ENCODE measurements at regions not wholly inside any gene's neighbourhood (a gene's known extent, or its start where the extent isn't known, plus 50 kb on each side); places are given as distances from the start of the nearest gene placed in this dataset.

GRCh38 chr5:68543212-68543611 is 327.7 kb downstream of the PIK3R1 start:
- no peak for DNase-seq

GRCh38 chr5:68544091-68544647 is 328.6 kb downstream of the PIK3R1 start:
- DNase-seq, result no peak

- peak; percentile 48 for DNase-seq
Measured at GRCh38 chr5:68544648-68545552, 329.3 kb downstream of the PIK3R1 start.

- DNase-seq, result no peak
Measured at GRCh38 chr5:68545636-68546295, 330.2 kb downstream of the PIK3R1 start.

GRCh38 chr5:68547056-68547455 is 331.5 kb downstream of the PIK3R1 start:
- DNase-seq, result no peak

- peak; percentile 41 for DNase-seq
Measured at GRCh38 chr5:68547622-68548021, 332.1 kb downstream of the PIK3R1 start.

- DNase-seq, result peak; percentile 99
Measured at GRCh38 chr5:68548959-68549676, 333.6 kb downstream of the PIK3R1 start.

- peak; percentile 41 for DNase-seq
Measured at GRCh38 chr5:68550015-68550414, 334.5 kb downstream of the PIK3R1 start.

GRCh38 chr5:68551436-68551835 is 335.9 kb downstream of the PIK3R1 start:
- DNase-seq, result no peak

- peak; percentile 41 for DNase-seq
Measured at GRCh38 chr5:68554571-68555279, 339.2 kb downstream of the PIK3R1 start.

GRCh38 chr5:68555907-68556681 is 340.5 kb downstream of the PIK3R1 start:
- DNase-seq, result no peak

GRCh38 chr5:68557162-68557936 is 341.8 kb downstream of the PIK3R1 start:
- no peak for DNase-seq

- DNase-seq, result no peak
Measured at GRCh38 chr5:68562308-68562707, 346.8 kb downstream of the PIK3R1 start.

- no peak for DNase-seq
Measured at GRCh38 chr5:68565427-68565826, 349.9 kb downstream of the PIK3R1 start.

- no peak for DNase-seq
Measured at GRCh38 chr5:68576805-68577204, 361.2 kb downstream of the PIK3R1 start.

GRCh38 chr5:68582284-68582683 is 366.7 kb downstream of the PIK3R1 start:
- no peak for DNase-seq

- no peak for DNase-seq
Measured at GRCh38 chr5:68587171-68587570, 371.6 kb downstream of the PIK3R1 start.

GRCh38 chr5:68591850-68592249 is 376.3 kb downstream of the PIK3R1 start:
- DNase-seq, result no peak

GRCh38 chr5:68592351-68592750 is 376.8 kb downstream of the PIK3R1 start:
- DNase-seq, result no peak

GRCh38 chr5:68593211-68593671 is 377.7 kb downstream of the PIK3R1 start:
- DNase-seq, result peak; percentile 35

- DNase-seq, result no peak
Measured at GRCh38 chr5:68612972-68613371, 397.4 kb downstream of the PIK3R1 start.
